GM21390 (cell line): ENCODE measurements at regions not wholly inside any gene's neighbourhood (a gene's known extent, or its start where the extent isn't known, plus 50 kb on each side); places are given as distances from the start of the nearest gene placed in this dataset.

Experiments used
- ATAC-seq: cut with Tn5 transposase; IDR thresholded peaks from one replicate; pipeline ENCODE4 v1.9.1; 2021; ENCODE audit not compliant: unreplicated experiment

DNA sequence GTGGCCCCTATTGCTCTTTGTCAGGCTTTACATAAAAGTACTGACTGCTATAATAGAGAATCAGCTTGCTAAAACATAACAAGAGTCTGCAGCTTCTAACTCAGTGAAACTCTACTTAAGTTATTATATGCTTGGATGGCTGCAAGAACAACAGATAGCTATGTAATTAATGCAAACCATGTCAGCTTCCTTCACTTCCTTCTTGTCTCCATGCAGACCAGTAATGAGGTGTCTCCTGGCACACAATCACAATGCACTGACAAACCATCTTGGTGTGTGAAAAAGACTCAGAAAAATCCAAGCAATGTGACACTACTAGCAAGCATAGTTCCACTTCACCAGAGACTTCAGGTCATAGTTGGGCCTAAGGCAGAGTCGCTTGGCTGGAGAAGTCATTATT lies 2068.9 kb upstream of the PIK3C3 start:
- ATAC-seq = no peak

DNA sequence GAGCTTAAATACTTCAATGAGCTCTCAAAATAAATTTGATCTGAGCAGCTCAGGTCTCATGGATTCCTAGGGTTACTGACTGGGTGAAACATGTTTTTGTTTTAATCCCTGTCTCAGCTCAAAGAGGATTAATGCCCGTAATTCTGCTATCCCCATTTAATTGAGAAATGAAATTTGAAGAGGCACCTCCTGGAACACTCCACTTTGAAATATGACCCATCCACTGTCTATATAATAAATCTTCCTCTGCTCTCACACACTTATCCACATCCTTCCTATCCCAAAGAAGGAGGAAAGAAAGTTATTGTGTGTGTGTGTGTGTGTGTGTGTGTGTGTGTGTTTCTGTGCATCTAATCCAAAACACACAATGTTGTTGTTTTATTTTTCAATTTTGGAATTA lies 2082.4 kb upstream of the PIK3C3 start:
- ATAC-seq = no peak

DNA sequence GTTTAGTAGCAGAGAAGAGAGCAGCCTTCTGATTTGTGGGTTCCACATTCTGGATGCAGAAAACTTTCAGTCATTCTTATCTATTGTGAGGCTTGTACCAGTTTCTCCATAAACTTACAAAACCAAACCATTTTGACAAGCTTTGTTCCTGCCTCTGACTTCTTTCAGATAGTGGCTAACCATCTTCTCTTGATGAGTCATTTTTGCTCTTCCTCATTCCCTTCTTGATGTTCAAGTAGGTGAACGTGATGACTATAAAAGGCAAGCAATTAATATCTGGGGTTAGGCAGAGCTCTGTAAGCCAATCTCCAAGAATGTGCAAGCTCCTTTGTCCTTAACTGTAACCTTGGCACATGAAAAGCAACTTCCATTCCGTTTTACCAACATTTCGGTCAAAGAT lies 2083.1 kb upstream of the PIK3C3 start:
- no peak for ATAC-seq

DNA sequence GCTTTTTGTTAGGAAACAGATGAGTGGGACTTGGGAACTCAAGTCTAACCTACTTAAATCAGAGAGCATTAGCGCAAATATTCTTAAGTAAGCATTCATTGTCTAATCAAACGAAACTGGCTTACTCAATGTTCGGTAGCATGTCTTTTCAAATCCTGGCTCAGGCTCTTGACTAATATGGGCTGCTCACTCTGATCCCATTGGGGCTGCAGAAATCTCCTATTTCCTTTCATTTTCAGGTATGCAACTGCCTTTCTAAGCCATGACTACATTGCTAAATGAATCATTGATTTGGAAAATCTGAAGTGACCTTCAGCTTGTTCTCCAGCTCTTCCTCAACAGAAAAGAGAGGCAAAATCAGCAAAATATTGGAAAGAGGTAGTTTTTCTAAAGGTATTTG lies 2084.4 kb upstream of the PIK3C3 start:
- no peak for ATAC-seq

DNA sequence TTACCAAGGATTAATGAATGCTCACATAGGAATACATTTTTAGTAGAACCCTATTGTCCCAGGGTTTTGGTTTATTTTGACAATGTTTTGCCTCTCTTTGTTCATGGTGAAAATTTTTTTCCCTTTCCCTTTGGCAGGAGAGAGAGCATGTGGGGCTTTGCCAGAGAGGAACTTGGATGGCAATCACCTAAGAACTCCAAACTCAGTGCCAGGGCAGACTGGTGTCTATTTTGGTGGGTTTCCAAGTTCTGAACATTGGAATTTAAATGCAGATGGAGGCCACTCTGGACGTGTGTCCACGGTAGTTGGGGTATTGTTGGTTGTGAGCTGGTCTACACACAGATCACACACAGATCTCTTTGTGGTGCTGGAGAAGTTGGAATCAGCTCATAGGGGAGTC lies 2091.1 kb upstream of the PIK3C3 start:
- ATAC-seq = no peak

DNA sequence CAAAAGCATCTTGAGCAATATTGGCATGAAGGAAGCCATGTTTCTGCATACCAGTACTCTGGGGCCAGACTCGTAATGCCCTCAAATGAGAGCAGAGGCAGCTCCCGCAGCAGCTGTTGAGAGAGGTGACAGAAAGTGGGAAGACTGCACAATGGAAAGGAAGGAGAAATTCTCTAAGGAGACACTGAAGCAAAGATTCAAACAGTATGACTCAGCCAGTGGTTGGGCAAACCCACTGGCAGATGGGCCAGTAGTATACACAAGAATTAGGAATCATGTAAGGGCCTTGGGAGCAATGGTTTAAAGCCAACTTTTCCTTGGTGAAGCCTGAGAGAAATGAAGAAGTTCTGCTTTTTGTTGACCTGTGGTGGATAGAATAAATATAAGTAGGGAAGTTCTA lies 2092.7 kb upstream of the PIK3C3 start:
- no peak for ATAC-seq

DNA sequence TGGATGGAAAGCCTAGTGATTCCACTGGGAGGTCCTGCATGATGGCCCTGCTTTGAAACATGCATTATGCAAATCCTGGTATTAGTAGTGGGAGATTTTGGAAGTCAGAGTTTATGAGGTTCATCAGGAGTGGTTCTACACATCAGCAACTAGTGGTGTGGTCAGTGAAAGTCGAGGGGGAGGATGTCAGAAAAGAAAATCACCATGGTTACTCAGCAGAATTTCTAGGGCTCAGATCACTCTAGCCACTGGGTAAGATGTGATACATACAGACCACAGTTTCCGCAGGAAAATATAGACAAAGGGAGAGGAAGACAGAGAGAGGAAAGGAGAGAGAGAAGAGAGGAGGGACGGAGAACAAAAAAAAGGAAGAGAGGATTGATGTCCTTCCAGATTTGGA lies 2100.7 kb upstream of the PIK3C3 start:
- no peak for ATAC-seq

DNA sequence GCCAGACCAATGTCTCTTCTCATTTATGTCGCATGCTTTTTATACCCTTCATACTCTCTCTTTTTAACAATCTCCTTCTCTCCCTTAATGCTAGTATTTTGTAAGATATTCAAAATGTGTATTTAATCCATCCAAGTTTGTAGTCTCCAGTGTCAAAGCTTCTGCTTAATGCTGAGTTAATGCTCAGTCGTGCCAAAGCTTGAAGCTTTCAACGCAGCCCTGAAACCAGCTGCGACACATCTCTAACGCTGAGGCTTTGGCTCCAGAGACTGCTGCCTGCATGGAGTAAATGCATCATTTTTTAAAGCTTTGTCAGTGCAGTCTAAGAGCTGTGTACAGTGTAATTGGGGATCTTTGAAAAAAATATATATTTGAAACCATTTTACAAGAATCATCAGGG lies 2108.8 kb upstream of the PIK3C3 start:
- ATAC-seq = no peak

DNA sequence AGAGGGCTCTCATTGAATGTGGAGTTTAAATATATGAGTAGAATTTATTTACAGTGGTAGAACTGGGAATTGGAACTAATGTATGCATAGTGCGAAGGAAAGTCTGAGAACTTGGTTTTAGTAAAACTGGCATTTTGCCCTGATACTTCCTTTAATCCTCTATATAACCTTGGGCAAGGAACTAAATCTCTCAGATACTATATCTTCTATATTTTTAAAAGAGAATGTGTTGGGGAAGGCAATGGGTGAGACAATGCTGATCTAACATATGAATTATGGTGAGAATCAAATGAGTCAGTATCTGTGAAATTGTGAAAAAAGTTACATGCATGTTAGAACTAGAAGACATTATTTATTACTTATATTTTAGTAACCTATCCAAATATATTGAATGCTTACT lies 2109.4 kb upstream of the PIK3C3 start:
- no peak for ATAC-seq

DNA sequence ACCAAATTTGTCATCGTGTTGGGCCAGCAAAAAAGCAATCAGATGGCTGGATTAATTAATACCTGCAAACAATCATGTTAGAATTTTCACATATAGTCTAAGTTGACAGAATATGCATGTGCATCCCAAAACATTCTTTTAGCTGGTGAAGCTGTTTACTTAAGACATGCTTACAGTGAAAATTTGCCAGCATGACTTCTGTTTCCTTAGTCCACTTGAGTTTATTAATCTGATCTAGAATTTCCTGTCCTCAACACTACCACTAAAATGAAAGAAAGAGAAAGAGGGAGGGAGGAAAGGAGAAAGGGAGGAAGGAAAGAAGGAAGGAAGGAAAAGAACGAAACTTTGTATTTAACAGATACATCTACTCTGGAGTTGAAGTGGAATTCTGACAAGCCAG lies 2109.9 kb upstream of the PIK3C3 start:
- ATAC-seq = no peak

DNA sequence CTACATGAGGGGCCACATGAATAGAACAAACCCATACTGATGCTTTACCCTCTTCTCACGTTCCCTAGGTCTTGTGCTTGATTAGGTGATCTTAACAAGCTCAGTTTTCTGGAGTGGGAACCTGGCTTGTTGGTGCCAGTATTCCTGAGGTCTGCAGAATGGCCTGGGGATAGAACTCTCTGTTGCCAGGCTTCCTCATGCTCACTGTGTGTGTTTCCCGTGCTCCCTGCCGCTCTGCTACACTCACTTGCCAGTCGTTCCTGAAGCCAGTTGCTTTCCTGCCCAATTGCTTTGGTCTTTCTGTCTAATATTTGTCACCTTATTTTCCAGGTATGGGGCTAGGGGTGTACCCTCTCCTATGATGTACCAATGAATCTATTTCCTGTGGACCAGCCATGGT lies 2111.5 kb upstream of the PIK3C3 start:
- no peak for ATAC-seq

DNA sequence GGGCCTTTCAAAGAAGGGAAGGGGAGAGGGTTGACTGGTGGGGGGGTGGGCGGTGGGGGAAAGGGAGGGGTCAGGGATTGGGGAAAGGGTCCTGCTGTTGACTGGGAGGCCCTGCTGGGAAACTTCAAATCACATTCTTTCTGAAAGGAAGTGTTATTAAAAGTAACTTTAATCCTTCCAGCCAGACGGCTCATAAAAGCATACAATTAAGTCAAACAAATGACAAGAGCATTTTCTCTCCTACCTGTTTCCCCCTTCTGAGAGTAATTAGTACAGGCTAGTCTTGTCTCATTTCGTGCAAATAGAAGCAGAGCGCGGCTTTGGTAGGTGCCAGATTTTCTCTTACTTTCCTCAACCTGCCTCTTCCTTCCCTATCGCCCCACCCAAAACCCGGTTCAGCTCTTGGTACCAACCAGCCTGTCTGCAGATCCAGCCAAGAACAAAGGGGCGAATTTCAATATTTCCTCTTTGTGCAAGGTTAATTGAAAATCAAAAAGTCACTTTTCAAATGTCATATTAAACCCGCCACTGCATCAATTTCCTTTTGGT lies 2112.6 kb upstream of the PIK3C3 start:
- no peak for ATAC-seq

DNA sequence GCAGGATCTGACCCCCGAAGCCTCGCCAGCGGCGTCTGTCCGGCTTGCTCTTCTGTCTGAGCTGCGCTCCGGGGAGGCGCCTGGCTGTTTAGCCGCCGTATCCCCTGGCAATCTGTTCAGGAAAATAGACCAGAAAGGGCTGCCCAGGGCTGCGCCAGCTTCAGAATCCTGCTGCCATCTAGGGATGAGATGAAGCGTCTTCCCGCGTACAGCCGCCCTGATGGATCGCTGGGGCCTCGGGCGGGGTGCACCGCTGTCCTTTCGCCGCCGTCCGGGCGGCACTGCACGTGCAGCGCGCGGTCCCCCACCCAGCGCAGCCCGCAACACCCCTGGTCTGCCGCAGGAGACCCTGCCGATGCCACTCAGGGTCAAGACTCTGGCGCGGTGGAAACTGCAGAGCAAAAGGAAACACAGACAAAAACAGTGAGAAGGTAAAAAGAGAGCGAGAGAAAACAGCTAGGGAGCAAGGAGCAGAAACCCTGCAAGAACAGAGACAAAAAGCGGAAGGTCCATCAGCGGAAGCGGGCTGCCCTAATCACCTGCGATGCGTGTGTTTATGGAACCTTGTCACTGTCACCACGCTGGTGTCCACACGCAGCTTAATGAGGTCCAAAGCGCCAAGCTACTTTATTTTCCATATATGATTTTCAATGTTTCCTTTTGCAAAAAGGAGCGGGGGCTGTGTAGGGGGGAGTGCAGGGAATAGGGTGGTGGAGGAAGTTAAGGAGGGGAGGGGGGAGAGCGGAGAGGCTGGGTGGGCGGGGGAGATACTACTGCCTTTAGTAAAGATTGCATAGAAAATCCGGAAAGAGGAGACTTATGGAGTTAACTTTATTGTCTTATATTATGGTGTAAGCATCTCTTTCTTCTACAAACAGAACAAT lies 2113.3 kb upstream of the PIK3C3 start:
- no peak for ATAC-seq

DNA sequence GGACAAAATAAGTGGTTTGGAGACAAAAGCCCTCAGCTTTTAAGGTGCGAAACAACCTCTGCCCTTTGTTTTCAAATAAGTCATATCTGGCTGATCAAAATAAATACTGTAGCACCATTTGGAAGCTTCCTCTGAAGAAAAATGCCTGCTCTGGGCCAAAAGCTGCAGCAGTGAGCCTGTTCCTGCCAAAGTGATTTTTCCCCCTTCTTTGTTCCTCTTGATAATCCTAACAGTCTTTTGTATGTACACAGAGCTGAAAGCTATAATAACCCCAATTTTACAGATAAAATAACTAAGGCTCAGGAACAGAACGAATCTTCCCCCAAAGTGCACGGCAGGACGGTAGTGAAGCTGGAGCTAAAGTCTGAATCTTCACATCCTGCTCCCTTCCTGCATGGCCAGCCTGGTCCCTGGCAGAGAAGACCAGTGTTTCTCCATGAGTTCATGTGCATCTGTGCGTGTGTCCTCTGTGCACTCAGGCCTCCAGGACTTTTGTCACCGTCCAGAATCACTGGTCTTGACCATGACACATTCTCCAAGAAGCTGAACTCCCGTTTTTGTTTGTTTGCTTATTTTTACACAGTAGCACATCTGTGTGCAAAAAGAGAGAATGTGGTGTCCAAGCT lies 2114.1 kb upstream of the PIK3C3 start:
- no peak for ATAC-seq

DNA sequence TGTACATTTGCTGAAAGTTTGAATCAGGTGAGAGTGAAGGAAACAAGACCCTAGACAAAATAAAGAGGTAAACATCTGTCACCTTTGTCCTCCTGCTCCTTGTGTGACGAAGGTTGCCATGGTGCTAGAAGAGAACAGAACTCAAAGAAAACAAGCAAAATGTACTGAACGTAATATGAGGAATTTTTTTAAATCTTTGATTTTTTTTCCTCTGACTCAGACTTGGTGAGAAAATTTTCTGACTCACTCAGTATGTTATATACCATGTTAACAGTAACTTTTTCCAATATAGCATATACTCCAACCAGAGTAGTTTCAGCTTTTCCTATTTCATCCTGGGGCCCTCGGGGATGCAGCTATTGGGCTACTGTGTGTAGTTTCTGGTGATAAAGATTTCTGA lies 2114.6 kb upstream of the PIK3C3 start:
- no peak for ATAC-seq

DNA sequence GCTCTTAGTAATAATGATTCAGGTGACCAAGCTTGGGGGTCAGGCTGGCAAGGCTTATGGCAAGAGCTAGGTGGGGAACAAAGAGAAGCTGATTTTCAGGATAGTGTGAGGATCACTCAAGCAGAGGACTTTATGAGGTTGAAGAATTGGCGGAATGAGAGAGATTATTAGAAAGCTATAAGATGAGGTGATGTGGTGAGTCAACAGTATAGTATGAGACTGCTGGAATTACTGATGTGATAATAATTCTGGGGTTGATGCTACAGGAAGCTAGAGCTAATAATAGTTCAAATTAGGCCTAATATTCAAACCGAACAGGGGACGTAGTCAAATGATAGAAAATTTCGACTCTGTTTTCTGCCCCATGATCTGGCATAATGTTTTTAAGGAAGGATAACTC lies 2115.3 kb upstream of the PIK3C3 start:
- no peak for ATAC-seq

DNA sequence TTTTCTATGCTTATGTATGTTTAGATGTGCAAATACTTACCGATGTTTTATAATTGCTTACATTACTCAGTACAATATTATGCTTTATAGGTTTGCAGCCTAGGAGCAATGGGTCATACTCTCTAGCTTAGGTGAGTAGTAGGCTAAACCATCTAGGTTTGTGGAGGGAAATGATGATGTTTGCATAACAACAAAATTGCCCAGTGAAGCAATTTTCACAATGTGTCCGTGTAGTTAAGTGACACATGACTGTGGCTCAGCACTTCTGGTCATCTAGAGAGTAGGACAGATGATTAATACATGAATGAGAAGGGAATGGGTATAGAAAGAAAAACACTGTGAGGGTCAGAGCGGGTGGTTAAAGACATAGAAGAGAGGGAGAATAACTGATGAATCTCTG lies 2116.2 kb upstream of the PIK3C3 start:
- no peak for ATAC-seq

DNA sequence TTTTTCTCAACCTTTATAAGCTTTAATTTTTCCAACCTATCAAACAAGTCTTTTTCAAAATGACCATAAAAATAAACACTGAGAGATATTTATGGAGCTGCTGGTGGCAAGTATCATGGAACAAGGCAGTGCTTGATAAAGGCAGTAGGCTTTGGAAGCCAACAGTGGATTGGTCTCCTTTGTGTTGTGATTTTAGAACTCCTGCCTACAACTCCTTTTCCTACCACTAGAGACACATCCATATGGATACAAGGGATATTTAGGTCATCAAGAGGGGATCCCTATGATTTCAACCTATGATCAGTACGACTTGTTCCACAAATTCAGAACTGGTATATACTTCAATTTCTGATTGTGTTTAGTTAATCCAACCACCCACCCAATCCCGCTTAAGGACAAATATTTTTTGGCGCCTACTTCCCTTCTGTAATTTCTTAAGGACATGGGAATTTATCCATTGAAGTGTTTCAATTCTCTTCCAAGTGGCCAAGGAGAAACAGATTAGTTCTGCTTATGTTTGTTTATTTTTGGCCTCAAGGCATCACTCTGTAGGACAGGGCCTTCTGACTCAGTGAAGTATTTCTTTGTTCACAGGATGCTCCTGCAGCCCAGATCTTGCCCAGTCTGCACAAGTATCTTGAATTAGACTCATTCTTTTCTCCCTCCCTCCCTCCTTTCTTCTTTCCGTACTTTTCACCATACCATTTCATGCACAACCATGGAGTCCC lies 2119.6 kb upstream of the PIK3C3 start:
- no peak for ATAC-seq

DNA sequence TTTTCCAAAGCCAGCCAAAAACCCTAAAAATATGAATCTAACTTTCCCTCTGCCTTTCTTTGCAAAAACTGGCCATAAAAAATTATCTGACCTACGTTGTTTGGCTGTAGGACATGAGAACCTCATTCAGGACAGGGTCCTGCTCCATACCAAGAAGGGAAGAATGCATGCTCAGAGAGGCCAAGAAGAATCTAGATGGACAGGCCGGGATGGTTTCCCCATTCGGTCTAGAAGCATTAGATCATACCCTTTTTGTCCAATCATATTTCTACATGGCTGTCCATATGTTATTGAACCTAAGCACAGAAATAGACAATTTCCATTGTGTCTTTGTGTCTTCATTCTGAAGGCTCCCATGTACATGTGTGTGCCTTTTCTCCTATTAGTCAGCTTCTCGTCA lies 2120.4 kb upstream of the PIK3C3 start:
- no peak for ATAC-seq

DNA sequence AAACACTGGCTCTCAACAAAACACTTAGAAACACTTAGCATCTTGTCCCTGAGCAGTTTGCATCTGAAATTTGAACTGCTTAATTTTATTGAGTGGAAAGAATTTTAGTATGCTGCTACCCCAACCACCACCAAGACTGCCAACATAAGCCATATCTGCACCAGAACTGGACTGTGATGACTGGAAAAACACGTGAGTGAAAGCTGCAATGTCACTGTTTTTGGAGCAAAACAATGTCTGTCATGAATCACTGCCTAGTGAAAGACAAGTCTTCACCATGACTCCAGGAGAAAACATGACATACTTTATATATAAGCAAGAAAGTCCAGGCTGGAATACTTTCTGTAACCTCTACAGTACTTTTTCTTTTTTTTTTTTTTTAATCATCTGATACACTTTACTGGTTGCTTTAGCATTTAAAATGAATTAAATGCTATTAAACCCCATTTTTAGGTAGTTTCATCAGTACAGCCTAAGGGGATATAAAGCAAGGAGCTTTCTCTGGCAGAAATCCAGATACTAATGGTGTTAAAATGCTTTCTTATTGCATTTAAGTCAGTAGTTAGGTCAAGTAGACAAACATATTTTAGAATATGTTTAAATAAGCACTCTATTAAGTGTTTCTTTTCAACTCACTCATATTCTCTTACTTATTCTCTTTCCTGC lies 2129.4 kb upstream of the PIK3C3 start:
- no peak for ATAC-seq

DNA sequence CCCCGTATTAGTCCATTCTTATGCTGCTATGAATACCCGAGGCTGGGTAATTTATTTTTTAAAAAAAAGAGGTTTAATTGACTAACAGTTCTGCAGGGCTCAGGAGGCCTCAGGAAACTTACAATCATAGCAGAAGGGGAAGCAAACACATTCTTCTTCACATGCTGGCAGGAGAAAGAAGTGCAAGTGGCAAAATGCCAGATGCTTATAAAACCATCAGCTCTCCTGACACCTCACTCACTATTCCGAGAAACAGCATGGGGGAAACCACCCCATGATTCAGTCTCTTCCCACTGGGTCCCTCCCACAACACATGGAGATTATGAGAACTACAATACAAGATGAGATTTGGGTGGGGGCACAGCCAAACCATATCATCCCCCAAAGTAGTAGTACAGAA lies 2148.5 kb upstream of the PIK3C3 start:
- no peak for ATAC-seq
